HFF-Myc (cell line): ENCODE measurements at regions not wholly inside any gene's neighbourhood (a gene's known extent, or its start where the extent isn't known, plus 50 kb on each side); places are given as distances from the start of the nearest gene placed in this dataset.

Experiments
- DNase-seq: peaks from one replicate; pipeline ENCODE4 v3.0.0-alpha.2; 2011; ENCODE audit warnings: low read depth; ENCODE audit errors: extremely low read depth
- H3K4me3 ChIP-seq: replicated peaks from 2 replicates; pipeline ENCODE4 v1.5.1; 2011; ENCODE audit warnings: low read depth, mild to moderate bottlenecking, control low read depth, low read length
- TF ChIP-seq, protein P1 (sequence below): IDR thresholded peaks from 2 replicates; pipeline ENCODE4 v1.5.1; 2012; ENCODE audit warnings: mild to moderate bottlenecking, low read depth, low read length, control low read depth; ENCODE audit errors: missing control alignments

DNA sequence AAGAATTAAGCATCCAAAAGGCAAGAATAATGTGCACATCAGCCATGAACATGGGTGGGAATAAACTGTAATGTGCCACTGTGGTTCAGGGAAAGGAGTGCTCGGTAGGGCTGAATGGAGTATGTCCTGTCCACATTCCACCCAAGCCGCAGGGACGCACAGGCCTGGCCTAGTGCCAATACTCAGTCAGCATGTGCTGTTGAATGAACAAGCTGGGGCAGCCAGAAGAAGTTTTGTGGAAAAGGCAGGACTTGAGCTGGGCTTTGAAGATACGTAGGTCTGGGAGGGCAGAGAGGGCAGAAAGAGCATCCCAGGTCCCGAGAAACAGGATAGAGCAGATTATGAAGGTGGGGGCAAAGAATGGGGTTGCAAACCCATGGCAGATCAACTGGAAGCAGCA, 60.0 kb upstream of the PLET1 start:
- TF ChIP-seq, protein P1, sequence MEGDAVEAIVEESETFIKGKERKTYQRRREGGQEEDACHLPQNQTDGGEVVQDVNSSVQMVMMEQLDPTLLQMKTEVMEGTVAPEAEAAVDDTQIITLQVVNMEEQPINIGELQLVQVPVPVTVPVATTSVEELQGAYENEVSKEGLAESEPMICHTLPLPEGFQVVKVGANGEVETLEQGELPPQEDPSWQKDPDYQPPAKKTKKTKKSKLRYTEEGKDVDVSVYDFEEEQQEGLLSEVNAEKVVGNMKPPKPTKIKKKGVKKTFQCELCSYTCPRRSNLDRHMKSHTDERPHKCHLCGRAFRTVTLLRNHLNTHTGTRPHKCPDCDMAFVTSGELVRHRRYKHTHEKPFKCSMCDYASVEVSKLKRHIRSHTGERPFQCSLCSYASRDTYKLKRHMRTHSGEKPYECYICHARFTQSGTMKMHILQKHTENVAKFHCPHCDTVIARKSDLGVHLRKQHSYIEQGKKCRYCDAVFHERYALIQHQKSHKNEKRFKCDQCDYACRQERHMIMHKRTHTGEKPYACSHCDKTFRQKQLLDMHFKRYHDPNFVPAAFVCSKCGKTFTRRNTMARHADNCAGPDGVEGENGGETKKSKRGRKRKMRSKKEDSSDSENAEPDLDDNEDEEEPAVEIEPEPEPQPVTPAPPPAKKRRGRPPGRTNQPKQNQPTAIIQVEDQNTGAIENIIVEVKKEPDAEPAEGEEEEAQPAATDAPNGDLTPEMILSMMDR, result no peak
- peak; percentile 40 for DNase-seq
- no peak overlapping the region for H3K4me3 ChIP-seq

DNA sequence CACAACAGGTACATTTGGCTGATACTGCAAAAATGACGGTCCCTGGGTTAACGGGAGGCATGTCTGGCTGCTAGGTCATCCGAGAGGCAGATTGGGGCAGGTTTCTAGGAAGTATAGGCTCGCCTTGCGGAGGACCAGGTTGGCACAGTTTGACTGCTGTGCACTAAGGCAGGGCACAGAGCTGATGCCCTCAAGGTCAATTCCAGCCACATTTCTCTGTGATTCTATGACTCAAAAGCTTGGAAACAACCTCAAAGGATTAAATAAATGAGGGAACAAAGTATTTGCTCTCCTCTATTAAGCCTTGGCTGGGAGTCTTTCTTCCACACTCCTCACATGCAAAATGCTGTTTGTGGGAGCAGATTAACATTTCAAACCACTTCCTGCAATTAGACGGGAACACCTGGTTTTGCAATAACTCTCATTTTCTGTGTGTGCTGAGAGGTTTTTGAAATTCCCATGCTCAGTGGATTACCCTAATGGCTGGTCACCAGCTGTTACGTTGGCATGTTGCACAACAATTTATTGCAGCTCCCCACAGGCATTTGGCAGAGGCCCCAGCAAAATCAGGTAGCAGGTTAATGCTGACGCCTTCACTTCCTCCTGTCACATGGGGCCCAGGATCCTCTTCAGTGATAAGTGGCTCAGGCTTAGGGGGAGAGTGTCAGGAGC, 61.0 kb upstream of the PLET1 start:
- peak; percentile 62 for DNase-seq
- no peak overlapping the region for H3K4me3 ChIP-seq
- TF ChIP-seq, protein P1, result no peak

DNA sequence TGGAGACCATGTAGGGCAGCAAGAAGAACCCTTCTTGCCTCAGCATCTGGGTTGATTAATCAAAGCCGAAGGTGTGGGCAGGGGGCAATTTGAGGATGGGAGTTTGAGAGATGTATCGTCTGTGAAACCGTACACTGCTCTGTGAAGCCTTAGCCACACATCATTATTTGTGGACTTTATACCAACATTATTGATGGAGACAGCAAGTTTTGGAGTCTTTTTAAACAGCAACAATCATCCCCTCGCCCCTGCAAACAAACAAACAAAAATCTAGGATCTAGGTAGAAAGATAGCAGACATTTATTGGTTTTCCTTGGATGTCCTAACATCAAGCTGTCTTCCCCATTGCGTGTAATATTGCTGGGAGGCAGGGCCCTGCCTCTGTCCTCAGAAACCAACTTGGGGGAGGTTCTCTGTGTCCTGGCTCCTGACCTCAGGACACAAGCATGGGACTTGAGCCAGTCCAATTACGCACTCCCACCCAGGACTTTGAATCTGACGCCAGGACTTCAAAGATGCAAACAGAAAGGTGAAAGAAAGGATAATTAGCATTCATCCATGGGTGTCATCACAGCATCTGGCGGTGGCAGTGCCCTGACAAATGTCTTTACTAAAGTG, 61.6 kb upstream of the PLET1 start:
- TF ChIP-seq, protein P1, result no peak
- DNase-seq, result no peak
- H3K4me3 ChIP-seq, result no peak overlapping the region

DNA sequence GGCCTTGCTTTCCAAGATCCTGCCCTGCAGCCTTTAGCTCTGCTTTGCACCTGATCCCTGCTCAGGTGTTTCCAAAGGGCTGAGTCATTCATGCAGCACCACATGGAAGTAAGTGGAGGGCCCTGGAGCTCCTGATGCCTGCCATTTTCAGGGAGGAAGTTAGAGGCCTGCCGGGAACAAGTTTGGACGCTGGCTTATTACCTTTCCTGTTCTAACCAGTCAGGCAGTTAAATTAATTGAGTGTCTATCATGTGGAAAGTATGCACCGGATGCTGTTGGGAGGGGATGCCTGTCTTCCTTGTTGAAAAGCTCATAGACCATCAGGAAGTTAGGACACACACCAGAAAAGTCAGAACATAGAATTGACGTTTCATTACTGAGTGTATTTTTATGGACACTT, 73.7 kb upstream of the PLET1 start:
- no peak for DNase-seq
- TF ChIP-seq, protein P1, result no peak

DNA sequence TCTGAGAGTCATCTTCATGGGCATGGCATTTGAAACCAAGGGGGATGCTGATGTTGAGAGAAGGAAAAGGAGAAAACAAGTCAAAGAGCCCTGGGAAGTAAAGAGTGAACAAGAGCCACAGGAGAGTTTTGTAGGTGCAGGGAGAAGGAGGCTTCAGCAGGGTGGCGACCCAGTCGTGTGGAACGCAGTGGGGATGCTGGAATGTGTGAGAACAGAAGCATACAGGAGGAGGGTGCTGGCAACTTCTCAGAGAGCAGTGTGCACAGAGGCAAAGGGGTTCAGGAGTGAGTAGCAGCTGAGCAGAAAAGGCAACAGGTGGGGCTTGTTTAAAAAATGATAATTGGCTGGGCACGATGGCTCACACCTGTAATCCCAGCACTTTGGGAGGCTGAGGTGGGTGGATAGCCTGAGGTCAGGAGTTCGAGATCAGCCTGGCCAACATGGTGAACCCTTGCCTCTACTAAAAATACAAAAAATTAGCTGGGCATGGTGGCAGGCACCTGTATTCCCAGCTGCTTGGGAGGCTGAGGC, 75.8 kb upstream of the PLET1 start:
- TF ChIP-seq, protein P1, result no peak

More for the DNA sequence above, 73.7 kb upstream of the PLET1 start:
- no peak overlapping the region for H3K4me3 ChIP-seq

DNA sequence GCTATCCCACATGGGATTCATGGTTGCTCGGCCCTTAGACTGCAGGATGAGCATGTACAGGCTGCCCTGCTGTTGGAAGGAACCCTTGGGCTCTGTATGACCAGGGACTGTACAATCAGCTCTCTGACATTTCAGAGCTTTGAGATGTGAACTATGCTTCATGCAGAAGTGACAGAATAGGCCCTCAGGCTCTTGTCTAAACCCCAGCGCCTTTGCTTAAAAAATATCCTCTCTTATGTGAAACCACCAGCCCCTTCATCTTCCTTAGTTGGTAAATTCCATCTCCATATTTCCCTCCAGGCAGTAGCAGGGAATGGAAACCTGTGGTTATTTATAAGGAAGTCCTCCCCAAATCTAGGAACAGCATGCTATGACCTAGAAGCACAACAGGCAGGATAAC, 78.9 kb upstream of the PLET1 start:
- no peak overlapping the region for H3K4me3 ChIP-seq
- no peak for DNase-seq
- TF ChIP-seq, protein P1, result no peak

More for the DNA sequence above, 75.8 kb upstream of the PLET1 start:
- DNase-seq, result no peak
- no peak overlapping the region for H3K4me3 ChIP-seq
